ENCODE measurements at regions not wholly inside any gene's neighbourhood (a gene's known extent, or its start where the extent isn't known, plus 50 kb on each side); places are given as distances from the start of the nearest gene placed in this dataset.

DNA sequence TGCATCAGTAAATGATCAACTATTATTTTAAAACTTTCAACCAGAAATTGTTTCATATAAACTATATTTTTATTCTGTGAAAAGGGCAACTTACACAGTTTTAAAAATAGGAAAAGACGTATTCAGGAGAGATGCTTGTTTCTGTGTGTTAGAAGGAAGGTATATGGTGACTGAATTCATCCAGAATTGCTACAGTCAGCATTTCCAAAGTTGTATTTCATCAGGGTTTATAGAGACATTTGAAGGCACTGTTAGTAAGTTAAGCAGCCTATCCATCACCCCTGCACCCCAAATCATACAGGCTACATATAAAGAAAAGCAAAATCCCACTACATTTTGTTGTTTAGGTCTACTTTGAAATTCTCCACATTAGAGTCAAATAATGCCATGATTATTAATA lies 716.0 kb downstream of the KCTD16 start:
- no peaks in the 10 kb centered on the region for H3K27me3 ChIP-seq (replicated peaks; ENCODE audit: control insufficient read depth, insufficient read depth, low read length)
- H3K9ac ChIP-seq (ENCODE audit: low read length) = no peak overlapping the region
- H3K9me3 ChIP-seq (ENCODE audit: control insufficient read depth, low read length) = no peaks in the 10 kb centered on the region
- no peaks in the 10 kb centered on the region for H3K4me1 ChIP-seq (ENCODE audit: control insufficient read depth, insufficient read depth, low read length)
- H3K4me3 ChIP-seq (ENCODE audit: low read length) = no peak overlapping the region
- no peaks in the 10 kb centered on the region for H3K36me3 ChIP-seq (ENCODE audit: control insufficient read depth, insufficient read depth, low read length, severe bottlenecking)
- peak; percentile 22 for DNase-seq (ENCODE audit: low read depth)

GRCh38 chr5:144882739-144883283 lies 712.1 kb downstream of the KCTD16 start:
- Histone ChIP-seq H3K4me1 (ENCODE audit: control insufficient read depth, insufficient read depth, low read length) (peaks cover 2% of the 10 kb centered on the region), H3K9ac (ENCODE audit: low read length) (no peak overlapping the region), H3K27me3 (replicated peaks; ENCODE audit: control insufficient read depth, insufficient read depth, low read length) (no peaks in the 10 kb centered on the region), H3K36me3 (ENCODE audit: control insufficient read depth, insufficient read depth, low read length, severe bottlenecking) (no peaks in the 10 kb centered on the region), H3K4me3 (ENCODE audit: low read length) (no peak overlapping the region), H3K9me3 (ENCODE audit: control insufficient read depth, low read length) (no peaks in the 10 kb centered on the region)
- DNase-seq (ENCODE audit: low read depth) = no peak

DNA sequence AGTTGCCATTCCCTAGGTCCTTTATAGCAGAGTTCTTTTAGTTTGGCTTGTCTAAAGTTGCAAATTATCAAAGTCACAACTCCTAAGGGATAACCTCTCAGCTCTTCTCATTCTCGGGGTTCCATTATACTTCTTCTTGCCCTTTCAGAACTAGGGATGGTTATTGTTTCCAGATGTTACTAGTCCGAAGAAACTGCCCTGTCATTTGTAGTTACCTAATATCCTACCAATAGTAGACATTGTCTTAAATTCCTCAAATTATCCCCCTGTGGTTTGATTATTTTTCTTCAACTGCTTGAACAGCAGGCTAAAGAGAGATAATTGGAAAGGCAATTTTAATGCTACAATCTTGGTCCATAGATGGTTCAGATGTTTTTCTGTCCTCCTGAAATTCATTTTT lies 709.8 kb downstream of the KCTD16 start:
- Histone ChIP-seq H3K9ac (ENCODE audit: low read length) (no peak overlapping the region), H3K36me3 (ENCODE audit: control insufficient read depth, insufficient read depth, low read length, severe bottlenecking) (no peaks in the 10 kb centered on the region)

GRCh38 chr5:144876990-144877389 lies 706.3 kb downstream of the KCTD16 start:
- no peak for DNase-seq (ENCODE audit: low read depth)
- H3K27me3 ChIP-seq (replicated peaks; ENCODE audit: control insufficient read depth, insufficient read depth, low read length) = no peaks in the 10 kb centered on the region
- no peak overlapping the region for H3K9ac ChIP-seq (ENCODE audit: low read length)

More for the DNA sequence above, 709.8 kb downstream of the KCTD16 start:
- Histone ChIP-seq H3K27me3 (replicated peaks; ENCODE audit: control insufficient read depth, insufficient read depth, low read length) (no peaks in the 10 kb centered on the region), H3K4me3 (ENCODE audit: low read length) (no peak overlapping the region), H3K4me1 (ENCODE audit: control insufficient read depth, insufficient read depth, low read length) (peaks cover 2% of the 10 kb centered on the region), H3K9me3 (ENCODE audit: control insufficient read depth, low read length) (no peaks in the 10 kb centered on the region)
- DNase-seq (ENCODE audit: low read depth) = peak; percentile 65

DNA sequence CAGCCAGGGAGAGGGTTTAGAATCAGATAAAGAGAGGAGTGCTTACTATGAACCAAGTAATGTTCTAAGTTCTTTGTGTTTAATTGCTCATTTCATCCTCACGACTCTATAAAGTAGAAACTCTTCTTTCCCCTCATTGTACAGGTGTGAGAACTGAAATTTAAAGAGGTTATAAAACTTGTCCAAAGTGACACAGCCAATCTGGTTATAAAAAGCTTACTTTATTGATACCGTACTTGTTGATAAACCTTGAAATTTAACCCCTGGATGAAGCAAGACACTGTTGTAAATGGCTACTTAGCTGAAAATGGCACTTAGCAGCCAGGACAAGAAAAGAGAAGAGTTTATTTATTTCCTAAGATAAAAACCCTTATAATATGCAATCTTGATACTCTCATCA lies 702.4 kb downstream of the KCTD16 start:
- Histone ChIP-seq H3K9ac (ENCODE audit: low read length) (no peak overlapping the region), H3K36me3 (ENCODE audit: control insufficient read depth, insufficient read depth, low read length, severe bottlenecking) (no peaks in the 10 kb centered on the region), H3K4me3 (ENCODE audit: low read length) (no peak overlapping the region), H3K4me1 (ENCODE audit: control insufficient read depth, insufficient read depth, low read length) (peaks cover 2% of the 10 kb centered on the region), H3K27me3 (replicated peaks; ENCODE audit: control insufficient read depth, insufficient read depth, low read length) (no peaks in the 10 kb centered on the region), H3K9me3 (ENCODE audit: control insufficient read depth, low read length) (no peaks in the 10 kb centered on the region)
- DNase-seq (ENCODE audit: low read depth) = no peak

More at GRCh38 chr5:144876990-144877389, 706.3 kb downstream of the KCTD16 start:
- Histone ChIP-seq H3K9me3 (ENCODE audit: control insufficient read depth, low read length) (no peaks in the 10 kb centered on the region), H3K4me3 (ENCODE audit: low read length) (no peak overlapping the region), H3K4me1 (ENCODE audit: control insufficient read depth, insufficient read depth, low read length) (peaks cover 2% of the 10 kb centered on the region), H3K36me3 (ENCODE audit: control insufficient read depth, insufficient read depth, low read length, severe bottlenecking) (no peaks in the 10 kb centered on the region)

GRCh38 chr5:144864118-144864517 lies 693.4 kb downstream of the KCTD16 start:
- H3K27me3 ChIP-seq (replicated peaks; ENCODE audit: control insufficient read depth, insufficient read depth, low read length) = no peaks in the 10 kb centered on the region
- no peaks in the 10 kb centered on the region for H3K4me1 ChIP-seq (ENCODE audit: control insufficient read depth, insufficient read depth, low read length)
- no peaks in the 10 kb centered on the region for H3K36me3 ChIP-seq (ENCODE audit: control insufficient read depth, insufficient read depth, low read length, severe bottlenecking)
- H3K4me3 ChIP-seq (ENCODE audit: low read length) = no peak overlapping the region
- no peaks in the 10 kb centered on the region for H3K9me3 ChIP-seq (ENCODE audit: control insufficient read depth, low read length)
- DNase-seq (ENCODE audit: low read depth) = no peak
- no peak overlapping the region for H3K9ac ChIP-seq (ENCODE audit: low read length)

DNA sequence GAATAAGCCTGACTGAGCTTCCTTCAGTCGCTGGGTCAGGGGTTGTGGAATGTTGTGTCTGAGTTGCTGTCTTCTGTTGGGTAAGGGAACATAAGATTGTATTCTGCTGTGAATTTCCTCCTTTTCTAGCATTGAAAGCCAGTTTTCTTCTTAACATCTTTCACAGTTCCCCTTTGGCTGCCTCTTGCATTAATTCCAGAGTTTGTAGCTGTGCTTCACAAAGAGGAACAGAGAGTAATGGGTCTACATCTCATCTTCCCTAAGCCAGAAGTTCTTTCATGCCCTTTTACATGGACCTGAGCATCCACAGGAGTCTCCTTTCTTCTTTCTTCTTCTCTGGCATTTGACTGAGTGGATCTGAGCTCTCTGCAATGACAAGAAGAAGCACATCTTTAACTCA lies 686.8 kb downstream of the KCTD16 start:
- H3K36me3 ChIP-seq (ENCODE audit: control insufficient read depth, insufficient read depth, low read length, severe bottlenecking) = no peaks in the 10 kb centered on the region
- H3K4me3 ChIP-seq (ENCODE audit: low read length) = no peak overlapping the region
- no peaks in the 10 kb centered on the region for H3K9me3 ChIP-seq (ENCODE audit: control insufficient read depth, low read length)
- no peak overlapping the region for H3K9ac ChIP-seq (ENCODE audit: low read length)
- no peaks in the 10 kb centered on the region for H3K27me3 ChIP-seq (replicated peaks; ENCODE audit: control insufficient read depth, insufficient read depth, low read length)
- H3K4me1 ChIP-seq (ENCODE audit: control insufficient read depth, insufficient read depth, low read length) = no peaks in the 10 kb centered on the region
- DNase-seq (ENCODE audit: low read depth) = no peak

GRCh38 chr5:144844086-144844485 lies 673.4 kb downstream of the KCTD16 start:
- H3K4me3 ChIP-seq (ENCODE audit: low read length) = no peak overlapping the region
- H3K9me3 ChIP-seq (ENCODE audit: control insufficient read depth, low read length) = no peaks in the 10 kb centered on the region
- no peaks in the 10 kb centered on the region for H3K4me1 ChIP-seq (ENCODE audit: control insufficient read depth, insufficient read depth, low read length)
- H3K36me3 ChIP-seq (ENCODE audit: control insufficient read depth, insufficient read depth, low read length, severe bottlenecking) = no peaks in the 10 kb centered on the region
- peak; percentile 66 for DNase-seq (ENCODE audit: low read depth)
- no peak overlapping the region for H3K9ac ChIP-seq (ENCODE audit: low read length)
- no peaks in the 10 kb centered on the region for H3K27me3 ChIP-seq (replicated peaks; ENCODE audit: control insufficient read depth, insufficient read depth, low read length)

DNA sequence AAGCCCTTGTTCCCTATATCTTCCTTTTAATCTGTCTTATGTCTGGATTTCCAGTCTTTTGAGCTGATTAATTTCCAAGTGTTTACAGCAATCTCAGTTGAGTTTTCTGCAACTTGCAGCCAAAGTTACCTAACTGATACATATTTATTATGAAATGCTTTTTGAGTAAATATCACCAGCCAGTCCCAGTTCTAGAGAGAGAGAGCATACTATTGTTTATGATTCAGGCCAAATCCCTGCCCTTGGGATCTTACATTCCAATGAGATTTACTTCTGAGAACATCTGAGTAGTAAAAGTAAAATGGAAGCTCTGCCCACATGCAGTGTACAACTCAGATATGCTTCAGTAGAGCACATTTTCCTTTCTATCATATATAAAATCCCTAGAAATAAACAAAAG lies 661.7 kb downstream of the KCTD16 start:
- H3K9me3 ChIP-seq (ENCODE audit: control insufficient read depth, low read length) = no peaks in the 10 kb centered on the region
- DNase-seq (ENCODE audit: low read depth) = peak; percentile 65
- H3K36me3 ChIP-seq (ENCODE audit: control insufficient read depth, insufficient read depth, low read length, severe bottlenecking) = no peaks in the 10 kb centered on the region
- peaks cover 12% of the 10 kb centered on the region for H3K4me1 ChIP-seq (ENCODE audit: control insufficient read depth, insufficient read depth, low read length)
- no peak overlapping the region for H3K9ac ChIP-seq (ENCODE audit: low read length)
- H3K27me3 ChIP-seq (replicated peaks; ENCODE audit: control insufficient read depth, insufficient read depth, low read length) = no peaks in the 10 kb centered on the region
- no peak overlapping the region for H3K4me3 ChIP-seq (ENCODE audit: low read length)

DNA sequence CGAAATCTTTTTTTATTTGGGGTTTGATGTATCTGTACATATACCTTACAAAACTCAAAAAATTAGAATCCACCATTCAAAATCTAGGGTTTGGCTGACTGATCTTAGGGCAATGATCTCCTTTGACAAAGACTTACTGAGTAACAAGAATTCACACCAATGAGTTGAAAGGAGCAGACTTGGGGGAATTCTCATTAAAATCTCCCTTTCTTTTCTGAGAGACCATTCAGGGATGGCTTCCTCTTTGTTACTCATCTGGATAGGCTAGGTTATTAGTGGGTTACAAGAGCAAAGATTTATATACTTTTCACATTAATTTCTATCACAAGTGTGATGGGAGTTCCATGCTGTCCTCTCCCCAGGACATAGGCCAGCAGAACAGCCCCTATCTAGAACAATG lies 661.0 kb downstream of the KCTD16 start:
- H3K27me3 ChIP-seq (replicated peaks; ENCODE audit: control insufficient read depth, insufficient read depth, low read length) = no peaks in the 10 kb centered on the region
- no peaks in the 10 kb centered on the region for H3K9me3 ChIP-seq (ENCODE audit: control insufficient read depth, low read length)
- DNase-seq (ENCODE audit: low read depth) = no peak
- no peak overlapping the region for H3K4me3 ChIP-seq (ENCODE audit: low read length)
- no peak overlapping the region for H3K9ac ChIP-seq (ENCODE audit: low read length)
- H3K36me3 ChIP-seq (ENCODE audit: control insufficient read depth, insufficient read depth, low read length, severe bottlenecking) = no peaks in the 10 kb centered on the region
- peaks cover 12% of the 10 kb centered on the region for H3K4me1 ChIP-seq (ENCODE audit: control insufficient read depth, insufficient read depth, low read length)

DNA sequence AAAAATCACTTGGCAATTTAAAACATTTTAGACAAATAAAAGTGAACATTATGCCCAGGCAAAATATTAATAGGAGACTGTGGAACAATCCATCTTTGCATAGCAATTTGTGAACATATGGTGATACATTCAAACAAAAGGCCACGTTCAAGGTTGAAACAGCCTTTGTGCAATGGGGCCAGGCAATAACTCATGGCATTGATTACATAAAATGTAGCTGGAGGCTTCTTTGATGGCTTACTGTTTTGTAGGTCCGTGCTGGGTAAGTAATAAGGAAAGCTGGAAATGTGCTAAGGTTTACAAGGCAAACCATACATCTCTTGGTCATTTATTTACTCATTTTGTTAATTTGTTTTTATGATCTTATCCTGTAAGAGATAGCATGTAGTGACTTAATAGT lies 651.8 kb downstream of the KCTD16 start:
- Histone ChIP-seq H3K4me1 (ENCODE audit: control insufficient read depth, insufficient read depth, low read length) (no peaks in the 10 kb centered on the region), H3K9ac (ENCODE audit: low read length) (no peak overlapping the region), H3K9me3 (ENCODE audit: control insufficient read depth, low read length) (no peaks in the 10 kb centered on the region), H3K36me3 (ENCODE audit: control insufficient read depth, insufficient read depth, low read length, severe bottlenecking) (no peaks in the 10 kb centered on the region), H3K4me3 (ENCODE audit: low read length) (no peak overlapping the region), H3K27me3 (replicated peaks; ENCODE audit: control insufficient read depth, insufficient read depth, low read length) (no peaks in the 10 kb centered on the region)
- no peak for DNase-seq (ENCODE audit: low read depth)

- H3K36me3 ChIP-seq (ENCODE audit: control insufficient read depth, insufficient read depth, low read length, severe bottlenecking) = no peaks in the 10 kb centered on the region
- no peaks in the 10 kb centered on the region for H3K27me3 ChIP-seq (replicated peaks; ENCODE audit: control insufficient read depth, insufficient read depth, low read length)
- H3K9ac ChIP-seq (ENCODE audit: low read length) = no peak overlapping the region
- peaks cover 4% of the 10 kb centered on the region for H3K9me3 ChIP-seq (ENCODE audit: control insufficient read depth, low read length)
- DNase-seq (ENCODE audit: low read depth) = no peak
- H3K4me1 ChIP-seq (ENCODE audit: control insufficient read depth, insufficient read depth, low read length) = no peaks in the 10 kb centered on the region
- no peak overlapping the region for H3K4me3 ChIP-seq (ENCODE audit: low read length)
Observed at GRCh38 chr5:144820278-144820677, 649.6 kb downstream of the KCTD16 start.
